ENCODE measurements at regions not wholly inside any gene's neighbourhood (a gene's known extent, or its start where the extent isn't known, plus 50 kb on each side); places are given as distances from the start of the nearest gene placed in this dataset.
"Not testable (repeated sequence)": the region's sequence is repeated elsewhere in the genome, so short reads cannot be mapped to it uniquely, and the experiment has no call there.

DNA sequence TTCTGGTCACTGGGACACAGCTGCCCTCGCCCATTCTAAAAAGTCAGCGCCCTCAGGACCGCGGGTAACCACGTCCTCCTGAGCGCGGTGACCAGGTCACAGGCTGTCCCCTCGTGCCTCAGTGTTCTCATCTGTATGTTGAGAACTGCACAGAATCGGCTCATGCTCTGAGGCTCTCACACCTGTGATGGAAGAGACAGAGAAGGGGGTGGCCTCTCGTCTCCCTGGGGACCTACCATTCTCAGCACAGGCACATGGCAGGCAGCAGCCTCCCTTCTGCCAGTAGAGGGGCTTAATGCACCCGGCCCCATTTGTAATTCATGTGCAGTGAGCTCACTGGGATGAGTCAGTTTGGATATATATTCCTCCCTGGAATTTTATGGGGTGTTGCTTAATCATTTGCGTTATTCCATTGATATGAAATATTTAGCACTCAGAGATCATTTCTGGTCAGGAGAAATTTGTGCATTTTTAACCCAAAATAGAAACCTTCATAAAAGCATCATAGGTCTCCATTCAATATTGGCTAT lies 51.9 kb upstream of the ROPN1B start:
- DNase-seq, result peak; percentile 10

DNA sequence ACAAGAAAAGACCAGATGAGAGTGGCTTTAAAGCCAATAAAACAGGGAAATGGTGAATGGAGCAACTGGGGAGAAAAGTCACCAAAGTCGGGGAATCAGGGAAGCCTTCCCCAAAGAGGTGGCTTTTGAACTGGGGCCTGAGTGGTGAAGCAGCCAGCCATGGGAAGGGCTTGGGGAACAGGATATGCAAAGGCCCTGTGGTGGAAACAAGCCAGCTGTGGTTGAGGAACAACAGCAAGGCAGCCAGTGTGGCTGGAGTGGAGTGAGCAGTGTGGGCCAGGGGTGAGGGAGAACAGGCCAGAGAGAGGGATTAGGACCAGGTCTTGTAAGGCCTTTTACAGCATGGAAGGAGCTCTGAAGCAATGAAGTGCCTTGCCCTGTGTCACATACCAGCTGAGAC lies 51.0 kb upstream of the ROPN1B start:
- not testable (repeated sequence) for DNase-seq

DNA sequence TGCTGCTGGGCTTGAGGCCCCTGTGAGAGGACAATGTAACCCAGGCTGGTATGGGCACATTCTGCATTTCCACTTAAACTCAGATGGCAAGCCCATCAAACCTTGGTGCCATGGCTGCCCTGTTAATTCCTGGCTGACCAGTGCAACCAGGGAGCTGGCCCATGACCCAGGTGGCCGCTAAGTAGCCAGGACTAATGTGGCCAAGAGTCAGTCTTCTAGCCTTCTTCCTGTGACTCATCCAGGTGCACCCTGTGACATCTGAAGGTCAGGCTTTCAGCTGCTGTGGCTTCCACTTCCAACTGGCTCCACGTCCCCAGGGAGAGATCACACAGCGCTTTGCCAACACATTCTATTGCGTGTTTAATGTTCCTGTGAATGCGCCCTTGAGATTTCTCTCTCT lies 50.5 kb upstream of the ROPN1B start:
- not testable (repeated sequence) for DNase-seq

DNA sequence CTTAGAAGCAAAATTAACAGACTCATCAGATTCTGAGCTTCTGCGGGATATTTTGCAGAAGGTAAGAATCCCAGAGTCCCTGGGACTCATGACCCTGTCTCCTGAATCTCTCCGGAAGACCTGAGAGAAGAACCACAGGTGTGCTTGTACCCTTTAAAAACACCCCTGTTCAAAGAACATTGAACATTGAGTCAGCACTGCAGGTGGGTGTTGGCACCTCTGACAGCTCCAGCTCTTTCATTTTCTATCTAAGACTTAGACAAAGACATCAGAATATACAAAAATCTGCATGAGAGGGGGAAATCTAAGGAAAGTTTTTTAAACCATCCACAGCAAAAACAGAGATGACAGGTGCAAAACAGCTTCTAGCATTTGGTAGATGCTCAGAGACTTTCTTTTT lies 50.1 kb upstream of the ROPN1B start:
- DNase-seq, result not testable (repeated sequence)

Measured in central memory CD4-positive, alpha-beta T cell (primary cell).